NCI-H2227 treated with DMSO at 0.1 percent for 48 hours (cell line): ENCODE measurements at regions not wholly inside any gene's neighbourhood (a gene's known extent, or its start where the extent isn't known, plus 50 kb on each side); places are given as distances from the start of the nearest gene placed in this dataset.
"Not testable (repeated sequence)": the region's sequence is repeated elsewhere in the genome, so short reads cannot be mapped to it uniquely, and the experiment has no call there.

ENCODE experiments used
- DNase-seq: peaks from one replicate; lab custom pipeline; 2025; lab: John Stamatoyannopoulos, UW

GRCh38 chr7:57740126-57740525 lies 290.1 kb downstream of the ZNF716 start:
- DNase-seq: not testable (repeated sequence)

GRCh38 chr7:57769131-57769530 lies 319.2 kb downstream of the ZNF716 start:
- no peak for DNase-seq

- DNase-seq: peak; percentile 18
These were observed 320.0 kb downstream of the ZNF716 start for GRCh38 chr7:57769958-57770357.

GRCh38 chr7:57772126-57772924 lies 322.3 kb downstream of the ZNF716 start:
- DNase-seq: no peak

- DNase-seq: no peak
These were observed 324.3 kb downstream of the ZNF716 start for GRCh38 chr7:57774300-57774699.

GRCh38 chr7:57775396-57776088 lies 325.6 kb downstream of the ZNF716 start:
- DNase-seq: no peak

- not testable (repeated sequence) for DNase-seq
These were observed 326.3 kb downstream of the ZNF716 start for GRCh38 chr7:57776136-57776856.

- peak; percentile 79 for DNase-seq
These were observed 339.2 kb downstream of the ZNF716 start for GRCh38 chr7:57789130-57789529.

GRCh38 chr7:57819491-57819981 lies 369.6 kb downstream of the ZNF716 start:
- DNase-seq: no peak

GRCh38 chr7:57820477-57820876 lies 370.5 kb downstream of the ZNF716 start:
- no peak for DNase-seq

GRCh38 chr7:57821438-57822382 lies 371.7 kb downstream of the ZNF716 start:
- DNase-seq: peak; percentile 4

GRCh38 chr7:57826548-57826947 lies 376.6 kb downstream of the ZNF716 start:
- not testable (repeated sequence) for DNase-seq

GRCh38 chr7:57835161-57835560 lies 385.2 kb downstream of the ZNF716 start:
- not testable (repeated sequence) for DNase-seq

GRCh38 chr7:57839152-57839551 lies 389.2 kb downstream of the ZNF716 start:
- not testable (repeated sequence) for DNase-seq

- peak; percentile 18 for DNase-seq
These were observed 418.1 kb downstream of the ZNF716 start for GRCh38 chr7:57867884-57868701.

- DNase-seq: peak; percentile 0
These were observed 418.9 kb downstream of the ZNF716 start for GRCh38 chr7:57868771-57869483.
